ENCODE measurements at regions not wholly inside any gene's neighbourhood (a gene's known extent, or its start where the extent isn't known, plus 50 kb on each side); places are given as distances from the start of the nearest gene placed in this dataset.

DNA sequence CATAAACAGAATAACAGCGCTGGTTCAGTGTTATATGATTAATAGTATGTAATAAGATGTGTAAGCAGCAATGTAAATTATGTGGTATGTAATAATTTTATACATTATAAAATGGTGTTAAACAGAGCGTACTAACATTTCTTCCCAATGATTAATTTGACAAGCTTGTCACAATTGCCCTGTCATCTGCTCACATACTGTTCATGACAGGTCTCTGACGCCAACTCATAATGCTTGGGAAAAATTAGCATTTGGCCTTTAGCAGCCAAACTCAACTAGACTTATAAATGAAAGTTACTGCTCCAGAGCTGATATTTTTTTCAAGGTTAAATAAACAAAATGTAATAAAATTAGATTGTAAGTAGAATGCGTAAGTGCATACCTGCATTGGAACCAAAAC is 246.8 kb downstream of the TRAM1L1 start:
- no peak for TF ChIP-seq POLR2AphosphoS5 (IDR thresholded peaks at IDR 0.05; ENCODE audit: low read depth, low read length)
- TF ChIP-seq TAF1 (IDR thresholded peaks at IDR 0.05; ENCODE audit: borderline replicate concordance, low read depth, low read length) = no peak
- no peak for TF ChIP-seq POLR2A (IDR thresholded peaks at IDR 0.05; ENCODE audit: low read depth, low read length)
